Epithelial cell of esophagus (primary cell): ENCODE measurements at regions not wholly inside any gene's neighbourhood (a gene's known extent, or its start where the extent isn't known, plus 50 kb on each side); places are given as distances from the start of the nearest gene placed in this dataset.
"Not testable (repeated sequence)": the region's sequence is repeated elsewhere in the genome, so short reads cannot be mapped to it uniquely, and the experiment has no call there.

Experiments used
- DNase-seq: peaks from one replicate; pipeline ENCODE4 v3.0.0; 2010; ENCODE audit warnings: low read depth
- H3K4me3 ChIP-seq: 2 replicates; pipeline ENCODE4 v1.5.1; 2011; ENCODE audit warnings: mild to moderate bottlenecking, low read length, control low read depth
- TF ChIP-seq, protein P1 (sequence below): IDR thresholded peaks from 2 replicates; pipeline ENCODE4 v1.5.1; 2011; ENCODE audit warnings: low read depth, mild to moderate bottlenecking, low read length, control low read depth, inconsistent platforms; ENCODE audit not compliant: insufficient read depth; ENCODE audit errors: missing control alignments

GRCh38 chr17:45554479-45554878 is 64.0 kb upstream of the PLEKHM1 start:
- DNase-seq, H3K4me3 ChIP-seq: not testable (repeated sequence)

GRCh38 chr17:45558821-45559220 is 68.3 kb upstream of the PLEKHM1 start:
- DNase-seq, H3K4me3 ChIP-seq: not testable (repeated sequence)

DNA sequence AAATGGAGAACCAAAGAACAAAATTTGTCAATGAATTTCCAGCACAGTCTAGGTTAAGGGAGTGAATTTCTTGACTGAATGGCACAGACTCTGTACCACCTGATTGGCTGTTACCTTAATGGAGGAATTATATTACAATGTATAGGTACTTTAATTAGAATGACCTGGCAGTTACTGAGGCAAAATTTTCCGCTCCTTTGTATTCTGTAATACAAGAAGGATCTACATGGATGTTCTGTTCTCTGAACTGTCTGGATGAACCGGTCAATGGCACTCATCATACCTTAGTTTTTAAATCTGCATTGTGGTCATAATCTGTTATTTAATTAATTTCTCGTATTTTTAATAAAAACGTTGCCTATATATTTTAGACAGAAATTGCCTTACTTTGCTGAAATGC is 72.3 kb upstream of the PLEKHM1 start:
- not testable (repeated sequence) for DNase-seq, H3K4me3 ChIP-seq

- TF ChIP-seq, protein P1, sequence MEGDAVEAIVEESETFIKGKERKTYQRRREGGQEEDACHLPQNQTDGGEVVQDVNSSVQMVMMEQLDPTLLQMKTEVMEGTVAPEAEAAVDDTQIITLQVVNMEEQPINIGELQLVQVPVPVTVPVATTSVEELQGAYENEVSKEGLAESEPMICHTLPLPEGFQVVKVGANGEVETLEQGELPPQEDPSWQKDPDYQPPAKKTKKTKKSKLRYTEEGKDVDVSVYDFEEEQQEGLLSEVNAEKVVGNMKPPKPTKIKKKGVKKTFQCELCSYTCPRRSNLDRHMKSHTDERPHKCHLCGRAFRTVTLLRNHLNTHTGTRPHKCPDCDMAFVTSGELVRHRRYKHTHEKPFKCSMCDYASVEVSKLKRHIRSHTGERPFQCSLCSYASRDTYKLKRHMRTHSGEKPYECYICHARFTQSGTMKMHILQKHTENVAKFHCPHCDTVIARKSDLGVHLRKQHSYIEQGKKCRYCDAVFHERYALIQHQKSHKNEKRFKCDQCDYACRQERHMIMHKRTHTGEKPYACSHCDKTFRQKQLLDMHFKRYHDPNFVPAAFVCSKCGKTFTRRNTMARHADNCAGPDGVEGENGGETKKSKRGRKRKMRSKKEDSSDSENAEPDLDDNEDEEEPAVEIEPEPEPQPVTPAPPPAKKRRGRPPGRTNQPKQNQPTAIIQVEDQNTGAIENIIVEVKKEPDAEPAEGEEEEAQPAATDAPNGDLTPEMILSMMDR: peak; percentile 8
- not testable (repeated sequence) for H3K4me3 ChIP-seq, DNase-seq
Observed at GRCh38 chr17:45563283-45563682, 72.8 kb upstream of the PLEKHM1 start.

DNA sequence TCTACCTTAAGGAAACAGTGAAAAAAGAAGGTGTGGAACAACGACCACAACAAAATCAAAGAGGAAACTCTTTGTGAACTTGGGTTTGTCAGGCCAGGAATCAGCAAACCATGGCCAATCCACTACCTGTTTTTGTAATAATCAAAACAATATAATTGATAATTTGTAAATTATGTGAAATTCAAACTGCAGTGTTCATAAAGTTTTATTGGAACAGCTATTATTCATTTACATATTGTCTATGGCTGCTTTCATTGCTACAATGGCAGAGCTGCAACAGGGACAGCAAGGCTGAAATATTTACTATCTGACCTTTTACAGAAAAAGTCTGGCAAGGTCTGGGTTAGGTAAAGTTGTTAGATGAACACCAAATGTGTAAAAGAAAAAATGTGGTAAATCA is 77.8 kb upstream of the PLEKHM1 start:
- not testable (repeated sequence) for DNase-seq, H3K4me3 ChIP-seq

DNA sequence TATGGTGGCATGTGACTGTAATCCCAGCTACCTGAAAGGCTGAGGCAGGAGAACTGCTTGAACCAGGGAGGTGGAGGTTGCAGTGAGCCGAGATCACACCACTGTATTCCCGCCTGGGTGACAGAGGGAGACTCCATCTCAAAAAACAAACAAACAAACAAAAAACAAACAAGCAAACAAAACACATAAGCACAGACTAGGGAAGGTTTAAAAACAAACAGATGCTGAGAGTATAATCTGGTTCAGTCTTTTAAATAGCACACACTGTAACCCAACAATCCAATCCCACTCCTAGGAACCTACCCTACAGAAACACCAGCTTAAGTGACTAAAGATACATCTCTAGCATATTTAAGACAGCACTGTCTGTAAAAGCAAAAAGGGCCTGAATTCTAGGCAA is 82.8 kb upstream of the PLEKHM1 start:
- not testable (repeated sequence) for H3K4me3 ChIP-seq, DNase-seq

DNA sequence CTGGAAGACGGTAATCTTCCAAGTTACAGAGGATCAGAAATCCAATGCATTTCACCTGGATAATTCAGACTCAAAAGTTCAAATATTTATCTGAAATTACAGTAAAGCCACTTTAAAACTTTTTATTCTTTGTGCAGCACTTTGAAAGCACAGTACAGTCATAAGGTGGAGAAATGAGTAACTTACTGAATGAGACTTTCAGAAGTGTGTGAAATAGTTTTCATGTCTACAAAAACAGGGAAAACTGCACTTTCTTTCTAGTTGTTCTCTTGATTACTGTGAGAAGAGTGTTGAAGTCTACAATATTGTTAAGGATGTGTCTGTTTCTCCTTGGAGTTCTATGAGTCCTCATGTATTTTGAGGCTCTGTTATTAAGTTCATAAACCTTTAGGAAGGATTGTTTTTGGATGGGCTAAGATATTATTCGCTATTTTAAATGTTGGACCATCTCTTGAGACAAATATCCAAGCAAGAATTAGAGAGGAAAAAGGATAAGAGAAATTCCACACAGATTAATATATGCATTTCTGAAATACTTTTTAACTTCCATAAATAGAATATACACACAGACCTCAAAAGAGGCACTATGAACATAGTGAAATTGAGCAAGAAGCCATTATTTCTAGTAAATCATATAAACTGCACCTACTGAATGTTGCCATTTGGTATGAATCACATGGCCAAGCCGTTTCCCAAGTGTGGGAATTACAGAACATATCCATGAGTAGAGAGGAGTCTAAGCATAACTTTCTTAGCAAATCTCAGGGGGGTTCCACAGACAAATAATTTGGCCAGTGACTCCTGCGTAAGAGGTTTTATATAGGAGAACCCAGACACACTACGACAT is 83.6 kb upstream of the PLEKHM1 start:
- DNase-seq: no peak
- no peak overlapping the region for H3K4me3 ChIP-seq
- TF ChIP-seq, protein P1: no peak

- TF ChIP-seq, protein P1: no peak
- no peak overlapping the region for H3K4me3 ChIP-seq
- no peak for DNase-seq
Observed at GRCh38 chr17:45575126-45575885, 84.8 kb upstream of the PLEKHM1 start.

DNA sequence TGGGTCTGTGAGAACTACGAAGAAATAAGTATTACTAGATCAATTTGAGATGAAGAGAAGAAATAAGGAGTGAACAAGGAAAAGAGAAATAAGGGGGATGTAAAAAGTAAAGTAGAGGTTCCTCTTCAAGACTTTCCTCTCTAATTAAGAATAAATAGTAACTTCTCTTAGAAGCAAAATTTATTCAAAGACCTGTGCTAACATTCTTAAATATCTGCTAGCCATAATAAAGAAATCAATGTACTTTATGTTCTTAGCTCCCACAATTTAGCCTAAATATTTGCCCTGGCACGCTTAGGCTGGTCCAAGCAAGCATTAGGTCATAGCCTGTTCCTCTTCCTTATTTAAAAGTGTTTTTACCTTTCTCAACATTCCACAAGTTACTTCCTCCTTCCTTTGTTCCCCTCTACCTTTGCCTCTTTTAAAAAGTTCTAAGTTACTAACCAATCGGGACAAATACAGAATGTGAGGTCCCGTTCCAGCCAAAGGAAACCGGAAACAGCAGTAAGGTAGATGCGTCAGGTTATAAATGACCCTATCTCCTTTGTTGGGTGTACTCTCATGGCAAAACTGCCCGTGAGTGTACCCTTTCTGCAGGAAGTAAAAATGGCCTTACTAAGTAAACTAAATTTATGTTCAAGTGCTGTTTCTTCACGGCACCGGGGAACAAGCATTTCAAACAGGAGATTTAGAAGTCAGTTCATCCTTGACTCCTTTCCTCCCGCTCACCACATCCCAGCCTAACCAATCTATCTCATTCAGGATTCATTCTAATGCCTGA is 86.2 kb upstream of the PLEKHM1 start:
- DNase-seq: peak; percentile 68
- not testable (repeated sequence) for H3K4me3 ChIP-seq
